Calu3 (cell line): ENCODE measurements at regions not wholly inside any gene's neighbourhood (a gene's known extent, or its start where the extent isn't known, plus 50 kb on each side); places are given as distances from the start of the nearest gene placed in this dataset.
"Not testable (repeated sequence)": the region's sequence is repeated elsewhere in the genome, so short reads cannot be mapped to it uniquely, and the experiment has no call there.

Experiments
- BruUV-seq: library from RNA; stranded (reverse); fragments of 400-500 nt; replicated peaks from 2 replicates; lab custom pipeline; 2021; lab: Mats Ljungman, UMichigan
- CTCF ChIA-PET: fragments of 300-600 bp; sonication (Branson Sonifier 250); formaldehyde crosslinking; loops from one replicate; lab custom pipeline; 2022; ENCODE audit warnings: antibody characterized with exemption; lab: Charles Lee
- DNase-seq: peaks from one replicate; pipeline ENCODE4 v3.0.0; 2022
- H3K27ac Mint-ChIP-seq: one replicate; pipeline ENCODE4 v1.8.0; 2022; ENCODE audit warnings: mixed read lengths; ENCODE audit not compliant: unreplicated experiment
- H3K27me3 Mint-ChIP-seq: one replicate; pipeline ENCODE4 v1.8.0; 2022; ENCODE audit warnings: mixed read lengths; ENCODE audit not compliant: unreplicated experiment
- H3K36me3 Mint-ChIP-seq: one replicate; pipeline ENCODE4 v1.8.0; 2022; ENCODE audit warnings: mild to moderate bottlenecking, moderate library complexity, mixed read lengths; ENCODE audit not compliant: insufficient read depth, unreplicated experiment
- H3K4me1 Mint-ChIP-seq: one replicate; pipeline ENCODE4 v1.8.0; 2022; ENCODE audit warnings: mild to moderate bottlenecking, low read depth, mixed read lengths; ENCODE audit not compliant: unreplicated experiment
- H3K4me3 Mint-ChIP-seq: one replicate; pipeline ENCODE4 v1.8.0; 2022; ENCODE audit warnings: mild to moderate bottlenecking, low read depth, moderate library complexity, mixed read lengths; ENCODE audit not compliant: unreplicated experiment
- H3K9me3 Mint-ChIP-seq: one replicate; pipeline ENCODE4 v1.8.0; 2022; ENCODE audit warnings: low read depth, mixed read lengths; ENCODE audit not compliant: unreplicated experiment
- intact Hi-C: fragments of 100-400 bp; cut with micrococcal nuclease; formaldehyde crosslinking; loops from one replicate; pipeline ENCODE4 v1.10.0; 2022; ENCODE audit not compliant: unreplicated experiment
- TF ChIP-seq, protein P1 (sequence below): fragments of 200-600 bp; IDR thresholded peaks from one replicate; pipeline ENCODE4 v1.8.0; 2022; ENCODE audit warnings: antibody characterized with exemption; ENCODE audit not compliant: unreplicated experiment

DNA sequence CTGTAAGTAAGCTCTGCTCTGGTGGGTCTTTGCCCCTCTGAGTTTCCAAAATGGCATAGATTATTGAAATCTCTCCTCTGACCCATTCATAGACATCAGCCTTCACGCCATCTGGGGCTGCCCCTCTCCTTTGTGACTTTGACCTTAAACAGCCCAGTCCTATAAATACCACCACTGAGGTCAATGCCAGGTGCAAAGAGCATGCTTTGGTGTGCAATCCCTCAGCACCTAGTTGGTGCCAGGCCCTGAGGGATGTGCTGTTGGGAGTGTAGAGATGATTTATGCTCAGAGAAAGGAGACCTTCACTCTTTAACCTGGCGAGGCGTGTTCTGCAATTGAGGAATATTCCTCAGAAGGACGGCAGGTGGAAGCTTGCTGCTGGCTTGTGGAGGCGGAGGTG, 121.7 kb upstream of the TSHZ3 start:
- Mint-ChIP-seq H3K4me3 (no peak overlapping the region), H3K36me3 (no peaks in the 10 kb centered on the region), H3K4me1 (no peaks in the 10 kb centered on the region), H3K27me3 (no peaks in the 10 kb centered on the region), H3K27ac (no peak overlapping the region), H3K9me3 (peaks cover 18% of the 10 kb centered on the region)
- BruUV-seq, result no TSS peak
- DNase-seq, result no peak
- TF ChIP-seq, protein P1, sequence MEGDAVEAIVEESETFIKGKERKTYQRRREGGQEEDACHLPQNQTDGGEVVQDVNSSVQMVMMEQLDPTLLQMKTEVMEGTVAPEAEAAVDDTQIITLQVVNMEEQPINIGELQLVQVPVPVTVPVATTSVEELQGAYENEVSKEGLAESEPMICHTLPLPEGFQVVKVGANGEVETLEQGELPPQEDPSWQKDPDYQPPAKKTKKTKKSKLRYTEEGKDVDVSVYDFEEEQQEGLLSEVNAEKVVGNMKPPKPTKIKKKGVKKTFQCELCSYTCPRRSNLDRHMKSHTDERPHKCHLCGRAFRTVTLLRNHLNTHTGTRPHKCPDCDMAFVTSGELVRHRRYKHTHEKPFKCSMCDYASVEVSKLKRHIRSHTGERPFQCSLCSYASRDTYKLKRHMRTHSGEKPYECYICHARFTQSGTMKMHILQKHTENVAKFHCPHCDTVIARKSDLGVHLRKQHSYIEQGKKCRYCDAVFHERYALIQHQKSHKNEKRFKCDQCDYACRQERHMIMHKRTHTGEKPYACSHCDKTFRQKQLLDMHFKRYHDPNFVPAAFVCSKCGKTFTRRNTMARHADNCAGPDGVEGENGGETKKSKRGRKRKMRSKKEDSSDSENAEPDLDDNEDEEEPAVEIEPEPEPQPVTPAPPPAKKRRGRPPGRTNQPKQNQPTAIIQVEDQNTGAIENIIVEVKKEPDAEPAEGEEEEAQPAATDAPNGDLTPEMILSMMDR, result no peak
- intact Hi-C loops, result no loop called here
- CTCF ChIA-PET, result no interaction called here

DNA sequence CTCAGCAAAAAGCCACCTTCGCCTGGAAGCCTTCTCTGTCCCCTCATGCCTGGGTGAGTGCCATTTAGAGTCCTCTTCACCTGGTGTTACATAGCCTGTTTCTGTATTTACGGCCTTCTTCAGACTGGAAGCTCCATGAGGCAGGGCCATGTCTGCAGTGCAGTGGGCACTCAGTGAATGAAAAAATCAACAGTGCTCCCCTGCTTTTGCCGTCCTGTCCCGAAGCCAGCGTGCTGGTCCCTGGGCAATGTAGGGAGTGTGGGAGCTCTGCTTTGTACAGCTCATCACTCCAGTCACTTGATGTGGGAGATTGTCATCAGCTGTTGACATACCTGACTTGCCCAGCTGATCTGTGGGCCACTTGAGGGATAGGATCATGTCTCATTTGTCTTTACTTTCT, 129.0 kb upstream of the TSHZ3 start:
- CTCF ChIA-PET, result no interaction called here
- intact Hi-C loops, result no loop called here
- peaks cover 4% of the 10 kb centered on the region for H3K36me3 Mint-ChIP-seq
- BruUV-seq, result no TSS peak
- H3K4me3 Mint-ChIP-seq, result no peak overlapping the region
- no peaks in the 10 kb centered on the region for H3K4me1 Mint-ChIP-seq
- TF ChIP-seq, protein P1, result no peak
- no peaks in the 10 kb centered on the region for H3K27me3 Mint-ChIP-seq
- no peak for DNase-seq
- H3K9me3 Mint-ChIP-seq, result peaks cover 26% of the 10 kb centered on the region
- H3K27ac Mint-ChIP-seq, result no peak overlapping the region

- H3K36me3 Mint-ChIP-seq, result peaks cover 4% of the 10 kb centered on the region
- H3K4me3 Mint-ChIP-seq, result no peak overlapping the region
- H3K9me3 Mint-ChIP-seq, result peaks cover 31% of the 10 kb centered on the region
- no peaks in the 10 kb centered on the region for H3K4me1 Mint-ChIP-seq
- no peak for DNase-seq
- intact Hi-C loops, result no loop called here
- no peak overlapping the region for H3K27ac Mint-ChIP-seq
- CTCF ChIA-PET, result no interaction called here
- BruUV-seq, result no TSS peak
- no peaks in the 10 kb centered on the region for H3K27me3 Mint-ChIP-seq
- TF ChIP-seq, protein P1, result no peak
Measured at GRCh38 chr19:31483226-31483857, 134.1 kb upstream of the TSHZ3 start.

DNA sequence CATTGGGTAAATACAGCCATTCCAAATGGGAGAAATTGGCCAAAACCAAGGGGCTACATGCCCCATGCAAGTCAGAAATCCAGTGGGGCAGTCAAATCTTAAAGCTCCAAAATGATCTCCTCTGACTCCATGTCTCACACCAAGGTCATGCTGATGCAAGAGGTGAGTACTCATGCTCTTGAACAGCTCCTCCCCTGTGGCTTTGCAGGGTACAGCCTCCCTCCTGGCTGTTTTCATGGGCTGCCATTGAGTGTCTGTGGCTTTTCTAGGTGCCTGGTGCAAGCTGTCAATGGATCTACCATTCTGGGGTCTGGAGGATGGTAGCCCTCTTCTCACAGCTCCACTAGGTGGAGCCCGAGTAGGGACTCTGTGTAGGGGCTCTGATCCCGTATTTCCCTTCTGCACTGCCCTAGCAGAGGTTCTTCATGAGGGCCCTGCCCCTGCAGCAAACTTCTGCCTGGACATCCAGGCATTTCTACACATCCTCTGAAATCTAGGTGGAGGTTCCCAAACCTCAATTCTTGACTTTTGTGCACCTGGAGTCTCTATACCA, 135.7 kb upstream of the TSHZ3 start:
- BruUV-seq, H3K4me3 Mint-ChIP-seq, CTCF ChIA-PET, H3K27me3 Mint-ChIP-seq, intact Hi-C loops, H3K27ac Mint-ChIP-seq, DNase-seq, H3K36me3 Mint-ChIP-seq, H3K4me1 Mint-ChIP-seq: not testable (repeated sequence)
- peaks cover 29% of the 10 kb centered on the region for H3K9me3 Mint-ChIP-seq

- Mint-ChIP-seq H3K27me3 (no peaks in the 10 kb centered on the region), H3K36me3 (peaks cover 4% of the 10 kb centered on the region), H3K4me3 (no peak overlapping the region), H3K27ac (no peak overlapping the region), H3K4me1 (no peaks in the 10 kb centered on the region), H3K9me3 (peaks cover 29% of the 10 kb centered on the region)
- CTCF ChIA-PET, result no interaction called here
- intact Hi-C loops, result no loop called here
- TF ChIP-seq, protein P1, result no peak
- DNase-seq, result no peak
- no TSS peak for BruUV-seq
Measured at GRCh38 chr19:31485472-31485871, 136.2 kb upstream of the TSHZ3 start.
